IMR-90 (cell line): ENCODE measurements at regions not wholly inside any gene's neighbourhood (a gene's known extent, or its start where the extent isn't known, plus 50 kb on each side); places are given as distances from the start of the nearest gene placed in this dataset.

ENCODE experiments used
- CEBPB ChIP-seq: IDR thresholded peaks from 2 replicates; pipeline ENCODE4 v1.6.1; 2012; ENCODE audit warnings: low read depth, low read length, improper control_type of control experiment
- ELK1 ChIP-seq: fragments of 150-350 bp; IDR thresholded peaks from 2 replicates; pipeline ENCODE4 v1.6.1; 2016; ENCODE audit warnings: low read depth, mild to moderate bottlenecking, low read length, moderate library complexity, borderline replicate concordance
- POLR2A ChIP-seq: IDR thresholded peaks from 2 replicates; pipeline ENCODE4 v1.6.1; 2012; ENCODE audit warnings: mild to moderate bottlenecking, low read depth, low read length
- SMC3 ChIP-seq: fragments of 150-350 bp; IDR thresholded peaks from 2 replicates; pipeline ENCODE4 v1.6.1; 2016; ENCODE audit warnings: low read depth, mild to moderate bottlenecking, antibody characterized with exemption, low read length, moderate library complexity
- TF ChIP-seq, protein P1 (sequence below): conservative IDR thresholded peaks from 2 replicates; pipeline ENCODE4 v1.5.1; 2012; ENCODE audit warnings: mild to moderate bottlenecking, low read depth, low read length, improper control_type of control experiment

GRCh38 chr7:96562966-96563365, 146.7 kb downstream of the SEM1 start:
- TF ChIP-seq, protein P1, sequence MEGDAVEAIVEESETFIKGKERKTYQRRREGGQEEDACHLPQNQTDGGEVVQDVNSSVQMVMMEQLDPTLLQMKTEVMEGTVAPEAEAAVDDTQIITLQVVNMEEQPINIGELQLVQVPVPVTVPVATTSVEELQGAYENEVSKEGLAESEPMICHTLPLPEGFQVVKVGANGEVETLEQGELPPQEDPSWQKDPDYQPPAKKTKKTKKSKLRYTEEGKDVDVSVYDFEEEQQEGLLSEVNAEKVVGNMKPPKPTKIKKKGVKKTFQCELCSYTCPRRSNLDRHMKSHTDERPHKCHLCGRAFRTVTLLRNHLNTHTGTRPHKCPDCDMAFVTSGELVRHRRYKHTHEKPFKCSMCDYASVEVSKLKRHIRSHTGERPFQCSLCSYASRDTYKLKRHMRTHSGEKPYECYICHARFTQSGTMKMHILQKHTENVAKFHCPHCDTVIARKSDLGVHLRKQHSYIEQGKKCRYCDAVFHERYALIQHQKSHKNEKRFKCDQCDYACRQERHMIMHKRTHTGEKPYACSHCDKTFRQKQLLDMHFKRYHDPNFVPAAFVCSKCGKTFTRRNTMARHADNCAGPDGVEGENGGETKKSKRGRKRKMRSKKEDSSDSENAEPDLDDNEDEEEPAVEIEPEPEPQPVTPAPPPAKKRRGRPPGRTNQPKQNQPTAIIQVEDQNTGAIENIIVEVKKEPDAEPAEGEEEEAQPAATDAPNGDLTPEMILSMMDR: no peak
- no peak for TF ChIP-seq CEBPB
- TF ChIP-seq POLR2A: no peak
- no peak for TF ChIP-seq ELK1
- TF ChIP-seq SMC3: no peak
